GM11168 (cell line): ENCODE measurements at regions not wholly inside any gene's neighbourhood (a gene's known extent, or its start where the extent isn't known, plus 50 kb on each side); places are given as distances from the start of the nearest gene placed in this dataset.
"Not testable (repeated sequence)": the region's sequence is repeated elsewhere in the genome, so short reads cannot be mapped to it uniquely, and the experiment has no call there.

Experiments used
- in situ Hi-C: fragments of 300-500 bp; cut with MboI; formaldehyde crosslinking; loops from one replicate; pipeline ENCODE4 v1.12.0; 2022; ENCODE audit warnings: low sequenced_read_pairs; ENCODE audit not compliant: unreplicated experiment

DNA sequence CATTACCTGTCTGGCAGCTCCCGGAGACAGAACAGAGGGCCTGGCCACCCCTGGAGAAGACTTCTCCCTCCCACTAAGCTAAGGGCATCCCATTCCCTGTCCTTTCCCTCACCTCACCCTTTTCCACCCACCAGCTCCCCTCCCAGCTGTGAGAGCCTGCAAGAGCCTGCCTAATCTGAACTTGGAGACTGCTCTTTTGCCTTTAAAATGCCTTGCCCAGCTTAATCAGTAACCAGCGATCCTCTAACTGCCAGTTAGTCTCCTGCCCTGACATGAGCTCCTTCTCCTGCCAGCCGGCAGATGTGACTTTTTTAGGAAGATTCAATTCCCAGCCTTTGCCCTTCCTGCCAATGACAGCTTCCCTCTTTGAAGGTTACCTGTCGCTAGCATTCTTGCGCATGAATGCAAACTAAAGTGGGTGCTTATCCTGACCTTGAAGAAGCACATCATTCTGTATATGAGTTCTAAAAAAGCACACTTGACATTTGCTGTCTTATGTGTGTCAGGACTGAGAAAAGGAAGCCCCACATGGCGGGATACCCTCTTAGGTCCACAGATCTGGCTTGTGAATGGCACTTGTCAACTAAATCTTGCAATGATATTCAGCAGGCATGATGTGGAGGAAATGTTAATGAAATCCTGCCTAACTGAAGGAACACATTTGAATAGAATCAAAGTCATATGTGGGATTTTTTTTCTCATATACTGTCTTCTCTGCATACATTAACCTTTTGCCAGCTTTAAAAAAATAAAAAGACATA is 411.2 kb upstream of the SLC30A5 start:
- in situ Hi-C loops, result no loop called here

DNA sequence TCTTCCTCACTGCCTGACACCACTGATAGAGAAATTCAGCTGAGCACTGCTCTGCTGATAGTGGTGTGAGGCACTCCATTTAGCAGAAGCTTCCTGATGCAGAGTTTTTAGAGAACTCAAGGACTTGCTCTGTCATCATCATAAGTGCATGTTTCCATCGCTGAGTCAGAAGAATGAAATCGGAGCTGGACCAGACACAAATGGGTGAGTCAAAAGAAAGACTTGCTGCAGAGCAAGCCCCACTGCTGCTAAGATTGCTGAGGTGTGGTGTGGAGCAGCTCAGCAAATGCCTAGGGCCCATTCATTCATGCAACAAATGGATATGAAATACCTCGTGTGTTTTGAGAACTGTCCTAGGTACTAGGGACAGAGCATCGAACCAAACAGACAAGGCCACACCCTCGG is 410.2 kb upstream of the SLC30A5 start:
- in situ Hi-C loops, result no loop called here

DNA sequence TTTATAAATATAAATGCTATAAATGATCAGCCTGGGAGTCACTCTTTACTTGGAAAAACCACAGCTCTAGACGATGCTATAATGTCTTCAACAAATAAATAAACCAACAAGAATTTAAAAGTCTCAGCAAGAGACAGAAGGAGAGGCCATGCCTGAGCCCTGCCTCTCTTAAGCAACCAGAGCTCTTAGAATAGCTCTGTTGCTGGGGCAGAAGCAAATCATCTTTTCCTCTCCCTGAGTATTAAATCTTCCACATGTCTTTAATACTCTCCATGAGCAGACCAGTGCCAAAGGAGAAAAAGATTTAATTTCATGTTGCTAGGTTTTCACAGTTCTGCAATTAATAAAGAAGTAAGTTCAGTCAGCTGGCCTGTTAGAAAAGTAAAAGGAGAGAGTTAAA is 408.0 kb upstream of the SLC30A5 start:
- in situ Hi-C loops, result no loop called here

DNA sequence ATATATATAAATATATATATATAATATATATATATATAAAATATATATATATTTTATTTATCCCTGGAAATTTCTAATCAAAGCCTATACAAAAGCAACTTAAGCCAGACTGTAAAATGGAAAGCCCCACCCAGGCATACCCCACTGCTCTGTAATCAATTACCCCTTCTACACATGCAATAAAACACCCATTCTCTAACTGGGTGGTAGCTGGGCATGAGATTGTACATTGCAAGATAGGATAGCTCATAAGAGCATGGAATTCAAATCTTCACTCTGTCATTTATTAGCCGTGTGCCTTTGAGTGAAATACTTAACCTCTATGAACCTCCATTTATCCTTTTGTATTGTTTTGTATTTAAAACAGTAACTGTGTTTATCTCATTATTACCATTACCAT is 405.3 kb upstream of the SLC30A5 start:
- in situ Hi-C loops, result no loop called here

DNA sequence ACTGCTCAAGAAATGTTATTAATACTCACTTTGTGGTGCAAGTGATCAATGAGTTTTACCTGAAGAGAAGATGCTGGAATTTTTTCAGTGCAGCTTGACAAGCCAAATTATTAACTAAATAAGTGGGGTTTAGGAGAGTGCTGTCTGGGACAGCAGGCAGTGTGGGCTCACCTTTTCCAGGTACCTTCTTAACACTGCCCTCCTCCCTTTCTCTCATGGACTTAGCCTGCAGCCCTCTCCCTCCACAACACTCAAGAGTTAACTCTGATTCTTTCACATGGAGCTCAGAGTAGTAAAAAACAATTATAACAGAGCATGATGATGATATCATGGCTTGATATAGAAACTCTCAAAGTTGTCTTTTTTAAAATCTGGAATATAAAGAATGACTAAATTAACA is 404.8 kb upstream of the SLC30A5 start:
- in situ Hi-C loops, result no loop called here

DNA sequence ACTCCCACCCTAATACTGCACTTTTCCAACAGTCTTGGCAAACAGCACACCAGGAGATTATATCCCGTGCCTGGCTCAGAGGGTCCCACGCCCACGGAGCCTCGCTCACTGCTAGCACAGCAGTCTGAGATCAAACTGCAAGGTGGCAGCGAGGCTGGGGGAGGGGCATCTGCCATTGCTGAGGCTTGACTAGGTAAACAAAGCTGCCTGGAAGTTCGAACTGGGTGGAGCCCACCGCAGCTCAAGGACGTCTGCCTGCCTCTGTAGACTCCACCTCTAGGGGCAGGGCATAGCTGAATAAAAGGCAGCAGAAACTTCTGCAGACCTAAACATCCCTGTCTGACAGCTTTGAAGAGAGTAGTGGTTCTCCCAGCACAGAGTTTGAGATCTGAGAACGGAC is 401.9 kb upstream of the SLC30A5 start:
- in situ Hi-C loops, result not testable (repeated sequence)

DNA sequence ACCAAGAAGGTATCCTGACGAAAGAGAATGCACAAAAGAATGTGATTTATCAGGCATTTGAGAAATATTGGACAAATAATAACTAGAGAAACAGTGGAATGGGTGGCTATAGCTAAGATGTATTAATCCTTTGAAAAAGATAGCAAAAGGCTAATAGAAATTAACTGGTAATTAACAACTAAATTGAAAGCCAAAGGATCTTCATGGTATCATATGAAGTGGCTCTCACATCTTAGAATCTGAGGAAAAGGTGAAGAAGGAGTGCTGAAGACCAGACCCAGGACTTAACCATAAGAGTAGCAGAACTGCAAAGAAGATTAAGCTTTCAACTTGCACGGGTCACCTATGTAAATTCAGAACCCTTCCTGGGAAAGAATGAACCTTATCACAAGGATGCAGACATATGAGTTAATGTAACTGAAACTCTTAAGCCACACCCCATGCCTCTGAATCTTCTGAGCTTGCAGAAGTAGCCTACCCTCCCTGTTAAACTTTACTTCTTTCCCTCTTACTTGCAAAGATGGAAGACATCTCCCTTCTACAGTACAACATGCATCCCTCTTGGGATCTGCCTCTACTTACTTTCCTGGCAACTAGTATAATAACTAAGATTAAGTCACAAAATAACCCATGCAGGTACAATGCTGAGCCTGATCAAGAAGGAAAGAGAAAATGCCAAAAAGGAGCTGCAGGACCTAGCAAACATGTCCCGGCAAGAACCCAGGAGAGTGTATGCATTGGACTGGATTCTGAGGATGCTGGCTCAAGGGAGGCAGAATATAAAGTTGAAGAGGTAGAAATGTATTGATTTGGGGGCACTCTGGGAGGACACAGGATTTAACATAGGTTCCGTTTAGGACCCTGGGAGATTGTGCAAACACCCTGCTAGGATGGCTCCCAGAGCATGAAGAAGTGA is 395.5 kb upstream of the SLC30A5 start:
- in situ Hi-C loops, result no loop called here

DNA sequence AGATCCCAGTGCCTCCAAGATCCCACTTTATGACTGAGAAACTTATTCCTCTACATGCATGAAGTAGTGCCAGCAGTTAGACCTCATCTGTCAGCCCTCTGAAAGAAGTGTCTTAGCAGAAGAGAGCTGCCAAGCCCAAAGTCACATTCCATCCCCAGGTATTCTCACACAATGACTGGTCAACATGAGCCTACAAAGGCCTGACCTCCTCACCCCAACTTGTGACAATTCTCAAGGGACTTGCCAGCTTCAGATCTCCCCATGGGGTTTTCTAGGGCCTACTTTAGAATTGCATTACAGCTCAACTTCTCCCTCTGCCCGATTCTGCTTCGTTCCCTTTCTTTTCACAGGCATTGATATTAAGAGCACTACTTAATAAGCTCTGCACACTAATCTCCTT is 393.8 kb upstream of the SLC30A5 start:
- in situ Hi-C loops, result no loop called here

DNA sequence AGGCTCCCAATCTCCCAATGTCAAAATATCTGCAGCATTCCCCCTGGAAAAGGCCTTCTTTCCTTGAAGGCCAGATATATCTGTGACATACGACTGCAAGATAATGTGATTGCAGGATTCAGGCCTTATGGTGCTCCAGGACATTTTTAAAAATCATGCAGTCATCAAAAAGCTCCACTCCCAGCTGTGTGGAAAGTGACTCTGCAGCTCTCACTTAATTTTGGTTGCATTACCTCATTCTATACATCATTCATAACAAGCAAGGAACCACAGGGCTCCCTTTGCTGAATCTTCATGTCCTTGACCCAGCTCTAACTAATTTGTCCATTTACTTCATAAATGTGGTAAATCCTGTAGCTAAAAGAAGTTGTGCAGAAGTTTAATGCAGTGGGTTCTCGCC is 386.2 kb upstream of the SLC30A5 start:
- in situ Hi-C loops, result no loop called here

DNA sequence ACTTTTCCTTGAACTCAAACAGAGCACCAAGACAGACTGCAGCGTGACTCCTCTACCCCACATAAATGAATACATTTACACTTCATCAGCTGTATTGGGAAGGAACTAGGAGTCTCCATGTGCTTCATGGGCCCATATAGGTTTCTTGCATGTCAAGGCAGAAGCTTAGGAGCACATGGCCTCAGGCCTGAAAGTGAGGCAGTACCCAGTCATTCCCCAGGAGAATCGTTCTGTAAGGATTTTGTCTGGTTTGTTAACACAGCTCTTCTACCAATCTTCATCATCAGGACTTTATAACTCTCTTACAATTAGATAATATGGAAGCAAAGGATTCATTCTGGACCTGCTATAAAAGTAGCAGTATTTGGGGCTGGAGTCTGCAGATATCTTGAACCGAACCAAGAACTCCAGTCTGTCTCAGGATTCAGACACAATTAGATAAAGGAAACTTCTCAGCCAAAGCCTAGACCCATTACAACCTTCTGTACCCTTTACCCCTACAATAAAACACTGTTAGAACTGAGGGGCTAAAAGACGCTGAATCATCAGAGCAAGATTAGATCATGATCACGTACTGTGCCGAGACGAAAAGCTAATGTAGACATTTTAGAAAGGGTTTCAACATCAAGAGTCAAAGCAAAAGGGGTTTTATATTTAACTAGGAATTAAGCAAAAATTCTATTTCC is 385.5 kb upstream of the SLC30A5 start:
- in situ Hi-C loops, result no loop called here

DNA sequence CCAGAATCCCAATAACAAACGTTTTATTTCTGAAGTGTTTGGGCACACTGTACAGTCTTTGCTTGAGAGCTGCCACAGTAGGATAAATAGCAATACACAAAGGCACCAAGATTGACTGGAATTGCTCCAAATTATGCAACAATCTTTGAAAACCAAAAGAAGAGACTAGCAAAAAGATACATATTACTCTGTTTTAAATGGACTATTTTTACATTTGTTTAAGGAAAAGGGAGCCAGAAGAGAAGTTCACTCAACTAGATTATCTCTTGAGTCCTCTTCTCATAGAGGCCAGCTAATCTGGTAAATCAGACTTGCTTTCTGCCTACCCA is 385.0 kb upstream of the SLC30A5 start:
- in situ Hi-C loops, result no loop called here

DNA sequence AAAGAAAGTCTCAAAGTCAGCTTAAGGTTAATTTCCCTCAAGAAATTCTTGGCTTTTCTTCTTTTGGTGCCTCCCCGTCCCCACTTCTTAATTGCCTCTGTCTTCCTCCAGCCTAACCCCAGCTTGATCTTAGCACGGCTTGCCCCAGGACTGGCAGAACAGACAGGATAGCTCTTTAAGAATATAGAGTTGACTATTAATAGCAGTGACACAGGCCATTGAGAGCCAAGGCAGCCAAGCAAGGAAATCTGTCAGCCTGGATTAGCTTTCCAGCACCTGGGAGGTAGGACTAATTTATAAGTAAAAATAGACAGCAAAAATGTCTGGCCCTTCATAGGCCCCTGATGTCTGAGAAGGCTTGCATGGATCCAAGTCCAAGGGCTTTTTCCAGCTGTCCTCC is 384.6 kb upstream of the SLC30A5 start:
- in situ Hi-C loops, result no loop called here

DNA sequence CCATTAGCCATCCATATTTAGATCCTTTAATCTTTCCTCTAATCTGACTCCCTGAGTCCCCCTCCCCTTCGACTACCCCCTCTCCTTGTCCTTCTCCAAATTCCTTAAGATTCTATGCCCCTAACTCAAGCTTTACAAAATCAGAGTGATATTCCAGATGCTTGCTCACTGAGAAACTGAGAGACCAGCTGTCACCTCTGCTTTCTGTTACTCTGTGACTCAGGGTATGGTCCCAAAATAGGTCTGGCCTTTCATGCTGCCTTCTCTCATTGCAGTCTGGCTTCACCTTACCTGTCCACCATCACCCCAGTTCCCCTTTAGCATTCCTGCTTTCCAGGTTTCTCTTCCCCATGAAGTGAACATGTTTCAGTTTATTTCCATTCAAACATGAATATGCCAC is 383.3 kb upstream of the SLC30A5 start:
- in situ Hi-C loops, result no loop called here

DNA sequence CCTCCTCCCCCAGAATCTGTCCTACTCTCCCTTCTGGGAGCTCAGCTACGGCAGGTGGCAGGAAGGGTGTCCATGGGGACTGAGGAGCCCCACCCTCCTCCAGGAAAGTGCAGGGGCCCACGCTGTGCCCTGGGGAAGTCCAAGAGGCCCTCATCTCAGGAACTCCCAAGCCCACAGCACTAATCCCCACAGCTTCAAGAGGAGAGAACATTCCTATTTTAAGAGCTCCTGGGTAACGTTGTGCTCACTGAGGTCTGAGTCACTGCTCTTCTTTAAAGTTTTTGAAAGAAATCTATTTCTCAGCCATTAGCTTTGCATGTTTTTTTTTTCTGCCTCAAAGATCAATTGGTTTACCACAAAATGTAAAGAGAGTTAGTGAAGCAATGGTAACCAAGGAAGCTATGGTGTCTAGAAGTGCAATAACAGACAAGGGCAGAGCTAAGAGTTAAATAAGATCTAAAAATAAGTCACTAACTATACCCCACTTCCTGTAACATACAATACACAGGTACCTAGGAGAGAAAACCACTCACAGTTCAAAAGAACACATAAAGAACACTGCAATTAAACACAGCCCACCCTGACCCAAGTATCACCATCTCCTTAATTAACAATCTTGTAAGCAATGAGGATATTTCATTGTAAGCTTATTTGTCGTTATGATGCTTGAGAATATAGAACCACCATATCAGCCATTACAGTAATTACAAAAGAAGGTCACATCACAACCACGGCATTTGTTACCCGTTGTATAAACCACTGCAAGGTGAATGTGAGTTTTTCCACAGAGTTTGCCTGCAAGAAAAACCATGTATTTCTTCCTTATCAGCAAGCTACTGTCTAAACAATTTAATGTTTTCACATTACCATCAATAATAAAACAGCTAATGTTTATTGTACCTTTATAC is 382.3 kb upstream of the SLC30A5 start:
- in situ Hi-C loops, result no loop called here

DNA sequence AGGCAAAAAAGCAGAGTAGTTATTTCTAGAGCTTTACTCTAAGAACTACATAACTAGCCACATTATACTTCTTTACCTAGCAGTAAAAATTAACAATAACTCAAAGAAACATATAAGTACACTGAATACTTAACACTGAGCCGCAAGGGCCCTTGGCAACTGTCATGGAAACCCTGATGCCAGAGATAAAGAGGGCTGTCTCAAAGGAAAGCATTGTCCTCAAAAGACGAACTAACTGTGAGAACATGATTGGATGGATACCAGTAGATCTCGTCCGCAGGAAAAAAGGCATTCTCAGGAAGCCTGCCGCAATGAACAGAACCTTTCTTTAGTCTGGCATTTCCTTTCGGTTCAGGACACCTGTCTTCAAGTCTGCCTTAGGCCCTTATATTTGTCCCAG is 379.0 kb upstream of the SLC30A5 start:
- in situ Hi-C loops, result no loop called here

DNA sequence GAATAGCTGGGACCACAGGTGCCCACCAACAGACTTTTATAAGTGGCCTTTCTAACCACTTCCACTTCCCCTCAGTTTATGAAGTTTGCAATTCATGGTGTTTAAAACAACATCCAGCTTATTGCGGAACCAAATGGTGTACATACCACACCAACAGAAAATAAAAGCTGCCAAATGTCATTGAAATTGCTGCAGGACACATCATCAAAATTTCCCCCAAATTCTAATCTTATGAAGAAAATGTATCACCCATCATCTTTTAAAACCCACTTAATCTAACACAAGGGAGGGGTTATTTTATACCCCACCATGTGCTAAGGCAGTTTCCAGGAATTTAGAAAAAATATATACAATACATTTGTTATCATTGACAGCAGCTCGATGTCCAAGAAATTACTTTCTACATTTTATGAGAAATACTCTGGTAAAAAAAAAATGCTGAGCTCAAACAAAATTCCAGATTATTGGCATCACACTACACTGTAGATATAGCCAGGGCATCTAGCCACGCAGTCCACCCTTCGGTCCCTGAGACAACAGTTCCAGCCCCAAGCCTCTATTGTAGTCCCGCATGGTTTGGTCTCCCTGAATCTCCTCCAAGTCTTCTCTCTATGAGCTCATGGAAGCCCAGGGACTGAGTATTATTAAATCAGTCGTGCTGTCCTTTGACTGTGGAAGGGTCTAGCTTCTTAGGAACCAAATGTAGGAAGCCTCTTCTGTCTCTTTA is 372.8 kb upstream of the SLC30A5 start:
- in situ Hi-C loops, result no loop called here

DNA sequence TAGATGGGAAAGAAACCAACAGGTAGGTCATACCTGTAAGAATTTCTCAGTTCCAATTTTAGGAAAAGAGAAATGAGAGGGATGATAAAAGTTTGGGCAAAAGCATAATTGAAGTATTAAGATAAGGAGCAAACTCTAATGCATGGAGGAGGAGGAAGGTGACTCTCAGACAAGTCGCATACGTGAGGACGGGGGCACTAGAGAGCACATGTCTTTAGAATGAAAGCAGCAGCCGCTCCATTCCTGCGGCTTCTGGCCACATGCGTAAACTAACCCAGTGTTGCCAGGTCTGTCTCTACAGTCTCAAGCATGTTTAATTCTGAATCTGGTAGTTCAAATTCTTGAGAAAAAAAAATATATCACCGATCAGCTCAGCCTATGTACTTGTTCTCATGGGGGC is 371.5 kb upstream of the SLC30A5 start:
- in situ Hi-C loops, result no loop called here

DNA sequence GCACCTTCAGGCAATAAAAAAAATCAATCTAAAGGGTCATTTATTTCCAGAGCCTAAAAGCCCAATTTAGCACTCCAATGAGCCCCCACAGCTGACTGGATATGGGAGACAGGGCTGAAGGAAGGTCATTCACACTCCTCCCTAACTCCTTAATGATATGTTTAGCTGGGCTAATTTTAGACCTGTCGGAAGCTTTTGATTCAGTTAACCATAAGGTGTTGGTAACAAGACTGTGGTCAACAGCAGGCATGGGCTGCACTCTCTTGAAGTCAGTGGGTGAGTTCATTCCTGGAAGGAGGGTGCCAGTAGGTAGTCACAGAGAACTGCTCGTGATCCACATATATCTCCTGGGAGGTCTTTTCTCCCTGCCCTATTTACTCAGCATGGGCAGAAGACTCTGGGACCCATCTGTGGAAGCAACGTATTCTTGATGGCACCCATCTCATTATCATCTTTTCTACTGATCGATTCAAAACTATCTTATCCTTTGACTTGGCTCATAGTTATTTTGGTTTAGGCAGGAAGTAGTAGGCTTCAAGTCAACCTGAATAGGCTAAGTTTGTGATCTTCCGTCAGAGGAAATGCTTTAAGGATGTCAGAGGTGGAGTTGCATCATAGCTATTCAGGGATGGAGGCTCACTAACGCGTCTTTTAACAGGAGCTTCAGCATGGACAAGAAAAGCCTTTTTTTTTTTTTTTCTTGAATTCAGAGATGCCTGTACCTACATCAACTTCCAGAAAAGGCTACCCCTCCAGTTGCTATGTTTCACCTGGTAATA is 367.7 kb upstream of the SLC30A5 start:
- in situ Hi-C loops, result no loop called here

DNA sequence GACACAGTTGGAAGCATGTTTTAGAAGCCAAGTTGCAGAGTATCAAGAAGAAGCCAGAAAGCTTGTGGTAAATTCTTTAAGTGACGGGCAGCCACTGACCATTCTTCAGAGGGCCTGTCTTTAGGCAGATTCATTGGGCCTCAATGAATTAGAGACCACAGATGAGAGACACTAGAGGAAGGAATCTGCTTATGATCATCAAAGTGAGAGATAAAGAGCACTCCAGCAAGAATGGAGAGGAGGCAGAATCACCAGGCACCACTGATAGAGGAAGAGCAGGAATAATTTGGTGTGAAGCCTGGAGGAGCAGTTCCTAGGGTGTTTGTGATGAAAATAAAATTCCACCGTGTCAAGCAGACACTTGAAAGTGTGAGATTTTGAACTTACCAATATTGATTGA is 365.9 kb upstream of the SLC30A5 start:
- in situ Hi-C loops, result no loop called here
